Natural killer cell treated with Interleukin-12 subunit alpha and Interleukin-12 subunit beta and Interleukin-15 and Interleukin-18, amount 100 ng/mL, for 72 hours (primary cell): ENCODE measurements at regions not wholly inside any gene's neighbourhood (a gene's known extent, or its start where the extent isn't known, plus 50 kb on each side); places are given as distances from the start of the nearest gene placed in this dataset.
A peak's percentile ranks its signal among the peaks of the same experiment; 100 is the strongest.
"Not testable (repeated sequence)": the region's sequence is repeated elsewhere in the genome, so short reads cannot be mapped to it uniquely, and the experiment has no call there.

Experiments
- ATAC-seq, 2 donors: fragments of 150-1000 bp; cut with Tn5 transposase in 1 of 2; sonication (Bioruptor Pico), chemical (Tn5 transposase) in 1 of 2; 2 replicates each; pipeline ENCODE4 v1.10.0; 2021
- DNase-seq: peaks from one replicate; pipeline ENCODE4 v3.0.0; 2022; ENCODE audit warnings: low spot score
- H3K27ac Mint-ChIP-seq, 2 donors: 1 replicate in 1 of 2; 2 replicates in 1 of 2; pipeline ENCODE4 v1.8.0; 2022; ENCODE audit warnings: mixed read lengths in 2 of 2, mild to moderate bottlenecking in 1 of 2, moderate library complexity in 1 of 2
- H3K27me3 Mint-ChIP-seq, 2 donors: 1 replicate in 1 of 2; 2 replicates in 1 of 2; pipeline ENCODE4 v1.8.0; 2022; ENCODE audit warnings: mixed read lengths in 2 of 2
- H3K36me3 Mint-ChIP-seq: one replicate; pipeline ENCODE4 v1.8.0; 2022; ENCODE audit warnings: mixed read lengths
- H3K4me1 Mint-ChIP-seq, 2 donors: 1 replicate in 1 of 2; 2 replicates in 1 of 2; pipeline ENCODE4 v1.8.0; 2022; ENCODE audit warnings: low read depth in 2 of 2, mixed read lengths in 2 of 2, mild to moderate bottlenecking in 1 of 2
- H3K4me3 Mint-ChIP-seq: one replicate; pipeline ENCODE4 v1.8.0; 2022; ENCODE audit warnings: mixed read lengths
- H3K9me3 Mint-ChIP-seq: 2 replicates; pipeline ENCODE4 v1.8.0; 2022; ENCODE audit warnings: mixed read lengths

DNA sequence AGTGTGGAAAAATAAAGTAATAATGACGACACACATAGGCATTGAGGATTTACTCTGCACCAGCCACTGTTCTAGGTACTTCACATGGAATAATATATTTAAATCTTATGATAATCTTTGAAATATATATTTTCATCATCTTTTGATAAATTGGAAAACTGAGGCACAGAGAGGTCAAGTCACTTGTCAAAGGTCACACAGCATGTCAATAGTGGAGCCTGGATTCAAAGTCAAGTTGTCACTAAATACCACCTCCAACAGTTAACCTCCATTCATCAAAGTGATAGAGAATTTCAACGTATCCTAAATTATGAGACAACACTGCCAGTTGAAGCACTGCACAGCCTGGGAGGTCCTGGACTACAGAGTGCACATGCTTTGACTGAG, 121.7 kb downstream of the IRX5 start:
- H3K4me3 Mint-ChIP-seq = no peak overlapping the region
- no peak overlapping the region for H3K27ac Mint-ChIP-seq
- no peaks in the 10 kb centered on the region for H3K9me3 Mint-ChIP-seq
- H3K4me1 Mint-ChIP-seq = peaks cover 0 to 6% of the 10 kb centered on the region in 2 donors
- H3K36me3 Mint-ChIP-seq = no peaks in the 10 kb centered on the region
- DNase-seq (no peak), ATAC-seq (no peak)
- H3K27me3 Mint-ChIP-seq = peaks cover 21 to 24% of the 10 kb centered on the region in 2 donors

- Mint-ChIP-seq H3K27me3 (peaks cover 23 to 25% of the 10 kb centered on the region in 2 donors), H3K9me3 (no peaks in the 10 kb centered on the region), H3K4me3 (no peak overlapping the region), H3K36me3 (no peaks in the 10 kb centered on the region), H3K27ac (no peak overlapping the region), H3K4me1 (peaks cover 0 to 6% of the 10 kb centered on the region in 2 donors)
- DNase-seq = no peak
- ATAC-seq = no peak
Measured at GRCh38 chr16:55052741-55053415, 122.2 kb downstream of the IRX5 start.

- ATAC-seq (no peak), DNase-seq (no peak)
- H3K27ac Mint-ChIP-seq = no peak overlapping the region
- H3K4me3 Mint-ChIP-seq = no peak overlapping the region
- peaks cover 32 to 37% of the 10 kb centered on the region in 2 donors for H3K27me3 Mint-ChIP-seq
- H3K36me3 Mint-ChIP-seq = no peaks in the 10 kb centered on the region
- H3K4me1 Mint-ChIP-seq = peaks cover 0 to 6% of the 10 kb centered on the region in 2 donors
- H3K9me3 Mint-ChIP-seq = no peaks in the 10 kb centered on the region
Measured at GRCh38 chr16:55055262-55055661, 124.6 kb downstream of the IRX5 start.

- H3K27ac Mint-ChIP-seq = no peak overlapping the region
- H3K27me3 Mint-ChIP-seq = peaks cover 27 to 45% of the 10 kb centered on the region in 2 donors
- H3K9me3 Mint-ChIP-seq = no peaks in the 10 kb centered on the region
- H3K36me3 Mint-ChIP-seq = no peaks in the 10 kb centered on the region
- ATAC-seq (no peak), DNase-seq (no peak)
- H3K4me1 Mint-ChIP-seq = peaks cover 0 to 6% of the 10 kb centered on the region in 2 donors
- no peak overlapping the region for H3K4me3 Mint-ChIP-seq
Measured at GRCh38 chr16:55056585-55057401, 126.1 kb downstream of the IRX5 start.

DNA sequence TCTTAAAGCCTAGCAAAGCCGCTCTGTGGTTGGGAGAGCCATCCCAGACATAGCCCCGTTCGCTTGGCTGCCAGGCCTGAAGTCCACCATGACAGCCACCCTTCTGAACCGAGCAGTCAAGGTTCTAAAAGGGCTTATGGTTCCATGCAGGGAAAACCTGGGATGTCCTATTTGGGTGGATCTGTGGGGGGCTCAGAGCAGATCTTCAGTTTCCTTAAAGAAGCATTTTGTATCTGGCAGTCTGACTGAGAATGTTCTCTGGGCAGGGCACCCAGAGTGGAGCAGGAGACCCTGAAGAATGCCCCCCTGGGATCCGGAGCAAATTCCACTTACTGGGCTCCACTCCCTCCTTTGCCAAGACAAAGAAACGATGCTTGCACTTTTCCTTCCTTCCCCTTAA, 127.2 kb downstream of the IRX5 start:
- H3K4me3 Mint-ChIP-seq = no peak overlapping the region
- no peaks in the 10 kb centered on the region for H3K9me3 Mint-ChIP-seq
- peaks cover 26 to 53% of the 10 kb centered on the region in 2 donors for H3K27me3 Mint-ChIP-seq
- ATAC-seq (no peak), DNase-seq (no peak)
- peaks cover 0 to 6% of the 10 kb centered on the region in 2 donors for H3K4me1 Mint-ChIP-seq
- H3K27ac Mint-ChIP-seq = no peak overlapping the region
- H3K36me3 Mint-ChIP-seq = no peaks in the 10 kb centered on the region

DNA sequence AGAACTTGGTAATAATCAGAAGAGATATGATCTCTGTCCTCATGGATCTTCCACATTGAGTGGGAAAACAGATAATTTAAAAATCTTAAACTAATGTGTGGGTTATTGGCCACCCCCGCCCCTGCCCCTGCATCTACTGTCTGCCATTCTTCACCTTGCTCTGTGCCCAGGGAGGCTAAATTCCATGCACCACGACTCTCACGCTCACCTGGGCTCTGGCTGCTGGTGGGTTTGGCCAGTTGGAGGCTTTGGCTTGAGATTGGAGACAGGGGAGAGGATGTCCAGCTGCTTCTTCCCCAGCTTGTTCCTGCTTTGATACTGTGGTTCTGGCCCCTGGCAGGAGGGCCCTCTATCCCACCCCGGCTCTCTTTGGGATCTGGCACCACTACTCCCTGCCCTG, 127.9 kb downstream of the IRX5 start:
- DNase-seq (no peak), ATAC-seq (no peak)
- peaks cover 30 to 60% of the 10 kb centered on the region in 2 donors for H3K27me3 Mint-ChIP-seq
- no peaks in the 10 kb centered on the region for H3K9me3 Mint-ChIP-seq
- no peak overlapping the region for H3K4me3 Mint-ChIP-seq
- H3K27ac Mint-ChIP-seq = no peak overlapping the region
- peaks cover 0 to 6% of the 10 kb centered on the region in 2 donors for H3K4me1 Mint-ChIP-seq
- H3K36me3 Mint-ChIP-seq = no peaks in the 10 kb centered on the region

DNA sequence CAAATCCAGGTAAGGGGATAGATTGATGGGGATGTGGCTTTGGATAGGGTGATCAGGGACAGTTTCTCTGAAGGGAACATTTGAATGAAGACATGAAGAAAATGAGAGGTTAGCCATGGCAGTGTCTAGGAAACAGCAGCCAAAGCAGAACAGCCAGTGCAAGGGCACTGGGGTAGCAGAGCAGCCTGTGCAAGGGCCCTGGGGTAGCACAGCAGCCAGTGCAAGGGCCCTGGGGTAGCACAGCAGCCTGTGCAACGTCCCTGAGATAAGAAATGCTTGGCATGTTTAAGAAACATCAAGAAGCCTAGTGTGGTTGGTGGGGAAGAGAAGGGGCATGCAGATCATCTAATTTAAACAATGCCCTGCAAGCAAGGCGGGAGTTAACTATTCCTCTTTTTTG, 128.5 kb downstream of the IRX5 start:
- DNase-seq (no peak), ATAC-seq (no peak)
- Mint-ChIP-seq H3K36me3 (no peaks in the 10 kb centered on the region), H3K27me3 (peaks cover 30 to 66% of the 10 kb centered on the region in 2 donors), H3K4me1 (peaks cover 0 to 6% of the 10 kb centered on the region in 2 donors), H3K4me3 (no peak overlapping the region), H3K9me3 (no peaks in the 10 kb centered on the region), H3K27ac (no peak overlapping the region)

DNA sequence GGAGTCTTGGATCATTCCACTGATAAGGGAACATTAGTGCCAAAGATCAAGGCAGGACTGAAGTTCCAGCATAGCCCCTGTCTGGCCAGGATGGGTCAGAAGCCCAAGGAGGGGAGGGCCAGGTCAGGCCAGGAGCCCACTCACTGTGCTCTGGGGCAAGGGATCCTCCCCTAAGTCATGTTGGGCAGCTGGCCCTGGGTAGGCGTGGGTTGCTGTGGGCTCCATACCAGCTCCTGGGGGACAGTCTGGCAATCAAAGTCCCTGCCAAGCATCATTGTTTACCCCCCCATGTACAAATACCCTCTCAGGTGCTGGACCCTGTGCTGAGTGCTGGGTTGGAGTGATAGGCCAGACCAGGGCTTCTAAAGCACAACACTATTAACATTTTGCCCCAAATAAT, 130.5 kb downstream of the IRX5 start:
- ATAC-seq (peak in 1 of 2 donors; percentile 22), DNase-seq (no peak)
- H3K4me1 Mint-ChIP-seq = peaks cover 0 to 6% of the 10 kb centered on the region in 2 donors
- peaks cover 24 to 58% of the 10 kb centered on the region in 2 donors for H3K27me3 Mint-ChIP-seq
- H3K36me3 Mint-ChIP-seq = no peaks in the 10 kb centered on the region
- H3K27ac Mint-ChIP-seq = no peak overlapping the region
- H3K9me3 Mint-ChIP-seq = no peaks in the 10 kb centered on the region
- H3K4me3 Mint-ChIP-seq = no peak overlapping the region

DNA sequence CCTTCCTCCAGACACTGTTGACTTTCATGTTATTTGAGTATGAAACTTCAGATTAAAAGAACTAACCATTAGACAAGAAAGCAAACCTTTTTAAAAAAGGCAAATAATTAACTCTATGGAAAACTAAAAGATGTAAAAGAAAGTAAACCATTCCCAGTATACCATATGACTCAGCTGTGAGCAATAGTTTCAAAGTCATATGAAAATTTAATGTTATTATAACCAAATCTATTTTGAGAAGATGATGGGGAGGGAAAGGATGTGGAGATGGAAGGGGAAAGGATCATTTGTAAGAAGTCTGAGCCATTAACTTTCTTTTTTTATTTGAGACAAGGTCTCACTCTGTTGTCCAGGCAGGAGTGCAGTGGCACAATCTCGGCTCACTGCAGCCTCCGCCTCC, 131.8 kb downstream of the IRX5 start:
- Mint-ChIP-seq H3K9me3 (no peaks in the 10 kb centered on the region), H3K4me3 (no peak overlapping the region), H3K27ac (no peak overlapping the region), H3K36me3 (no peaks in the 10 kb centered on the region), H3K27me3 (peaks cover 13 to 45% of the 10 kb centered on the region in 2 donors), H3K4me1 (no peaks in the 10 kb centered on the region)
- no peak for ATAC-seq
- DNase-seq = no peak

DNA sequence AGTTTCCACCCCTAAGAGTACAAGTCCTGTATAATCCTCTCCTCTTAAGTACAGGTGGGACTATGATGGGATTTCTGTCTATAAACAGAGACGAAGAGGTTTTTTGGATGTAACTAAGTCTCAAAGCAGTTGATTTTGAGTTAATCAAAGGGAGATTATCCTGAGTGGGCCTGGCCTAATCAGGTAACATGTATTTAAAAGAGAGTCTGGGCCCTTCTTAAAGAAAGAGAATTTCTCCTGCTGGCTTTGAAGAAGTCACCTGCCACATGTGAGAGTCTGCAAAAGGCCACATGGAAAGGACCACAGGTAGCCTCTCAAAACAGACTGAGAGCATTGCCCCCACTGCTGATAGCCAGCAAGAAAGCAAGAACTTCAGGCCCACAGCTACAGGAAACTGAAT, 142.3 kb downstream of the IRX5 start:
- H3K36me3 Mint-ChIP-seq = no peaks in the 10 kb centered on the region
- no peaks in the 10 kb centered on the region for H3K27me3 Mint-ChIP-seq
- H3K27ac Mint-ChIP-seq = no peak overlapping the region
- no peaks in the 10 kb centered on the region for H3K4me1 Mint-ChIP-seq
- H3K4me3 Mint-ChIP-seq = no peak overlapping the region
- DNase-seq (no peak), ATAC-seq (no peak)
- no peaks in the 10 kb centered on the region for H3K9me3 Mint-ChIP-seq

- Mint-ChIP-seq H3K27me3 (no peaks in the 10 kb centered on the region), H3K9me3 (no peaks in the 10 kb centered on the region), H3K27ac (no peak overlapping the region), H3K4me3 (no peak overlapping the region), H3K36me3 (no peaks in the 10 kb centered on the region), H3K4me1 (no peaks in the 10 kb centered on the region)
- no peak for DNase-seq
- ATAC-seq = no peak
Measured at GRCh38 chr16:55073830-55074229, 143.2 kb downstream of the IRX5 start.

DNA sequence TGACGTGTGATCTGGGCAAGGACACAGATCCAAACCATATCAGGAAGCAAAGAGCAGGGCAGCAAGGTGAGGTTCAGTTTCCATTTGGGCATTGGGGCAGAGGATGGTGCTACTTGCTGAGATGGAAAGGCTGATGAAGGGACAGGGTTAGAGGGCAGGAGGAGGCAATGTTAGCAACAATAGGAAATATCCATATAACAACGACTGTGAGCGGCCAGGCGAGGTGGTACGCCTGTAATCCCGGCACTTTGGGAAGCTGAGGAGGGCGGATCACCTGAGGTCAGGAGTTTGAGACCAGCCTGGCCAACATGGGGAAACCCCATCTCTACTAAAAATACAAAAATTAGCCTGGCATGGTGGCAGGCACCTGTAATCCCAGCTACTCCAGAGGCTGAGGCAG, 144.5 kb downstream of the IRX5 start:
- H3K4me1 Mint-ChIP-seq, H3K4me3 Mint-ChIP-seq, H3K36me3 Mint-ChIP-seq, H3K27me3 Mint-ChIP-seq, H3K9me3 Mint-ChIP-seq, ATAC-seq, H3K27ac Mint-ChIP-seq, DNase-seq: not testable (repeated sequence)

DNA sequence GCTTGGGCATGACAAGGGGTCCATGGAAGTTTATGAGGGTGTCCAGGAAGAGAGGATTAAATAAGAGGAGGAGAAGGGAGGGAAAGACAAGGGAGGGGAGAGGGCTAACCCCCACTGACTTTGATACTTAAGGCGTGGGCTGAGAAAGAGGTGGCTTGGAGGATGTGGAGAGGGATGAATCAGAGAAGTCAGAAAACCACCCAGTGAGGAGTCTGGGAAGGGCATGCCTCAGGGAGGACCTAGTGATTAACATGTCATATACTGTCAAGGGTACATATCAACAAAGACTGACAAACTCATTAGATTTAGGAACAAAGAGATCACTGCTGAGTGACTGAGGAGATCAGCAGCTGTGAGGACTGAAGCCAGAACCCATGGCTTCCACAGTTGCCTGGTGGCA, 145.4 kb downstream of the IRX5 start:
- Mint-ChIP-seq H3K27me3 (no peaks in the 10 kb centered on the region), H3K4me1 (no peaks in the 10 kb centered on the region), H3K36me3 (no peaks in the 10 kb centered on the region), H3K27ac (no peak overlapping the region), H3K9me3 (no peaks in the 10 kb centered on the region), H3K4me3 (no peak overlapping the region)
- ATAC-seq (no peak), DNase-seq (no peak)

- Mint-ChIP-seq H3K9me3 (no peaks in the 10 kb centered on the region), H3K4me3 (no peak overlapping the region), H3K27me3 (no peaks in the 10 kb centered on the region), H3K4me1 (no peaks in the 10 kb centered on the region), H3K27ac (no peak overlapping the region), H3K36me3 (no peaks in the 10 kb centered on the region)
- DNase-seq = no peak
- ATAC-seq = no peak
Measured at GRCh38 chr16:55077266-55077665, 146.6 kb downstream of the IRX5 start.
